HG03520 (cell line): ENCODE measurements at regions not wholly inside any gene's neighbourhood (a gene's known extent, or its start where the extent isn't known, plus 50 kb on each side); places are given as distances from the start of the nearest gene placed in this dataset.

Source experiments
- ATAC-seq: cut with Tn5 transposase; IDR thresholded peaks from one replicate; pipeline ENCODE4 v1.9.1; 2021; ENCODE audit warnings: mild to moderate bottlenecking, moderate library complexity; ENCODE audit not compliant: unreplicated experiment

DNA sequence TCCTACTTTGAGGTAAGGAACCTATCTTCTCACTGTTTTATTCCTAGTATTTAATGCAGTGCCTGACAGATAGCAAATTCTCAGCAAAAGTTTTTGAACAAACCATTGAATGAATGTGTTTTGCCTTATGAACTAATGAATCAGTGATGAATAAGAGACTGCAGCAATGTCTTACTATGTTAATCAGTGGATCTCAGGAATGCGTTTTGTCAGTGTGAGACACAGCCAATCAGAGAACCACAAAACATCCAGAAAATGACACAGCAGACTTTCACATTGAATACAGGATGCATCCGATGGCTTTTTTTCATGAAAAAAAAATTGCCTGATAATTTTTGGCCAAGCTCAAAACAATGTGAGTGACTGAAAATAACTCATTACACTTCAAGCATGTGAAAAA, 270.5 kb downstream of the BMP2 start:
- ATAC-seq: no peak

- no peak for ATAC-seq
Measured at GRCh38 chr20:7057611-7058010, 290.1 kb downstream of the BMP2 start.

DNA sequence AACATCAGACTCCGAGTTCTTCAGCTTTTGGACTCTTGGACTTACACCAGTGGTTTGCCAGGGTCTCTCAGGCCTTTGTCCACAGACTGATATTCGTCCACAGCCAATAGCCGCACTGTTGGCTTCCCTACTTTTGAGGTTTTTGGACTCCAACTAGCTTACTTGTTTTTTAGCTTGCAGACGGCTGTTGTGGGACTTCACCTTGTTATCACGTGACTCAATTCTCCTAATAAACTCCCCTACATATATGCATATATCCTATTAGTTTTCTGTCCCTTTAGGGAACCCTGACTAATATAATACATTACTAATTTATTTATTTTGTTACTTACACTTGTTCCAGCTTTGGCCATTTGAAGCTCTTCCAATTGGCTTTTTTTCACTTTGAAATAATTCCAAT, 311.3 kb downstream of the BMP2 start:
- no peak for ATAC-seq

- no peak for ATAC-seq
Measured at GRCh38 chr20:7080472-7080871, 313.0 kb downstream of the BMP2 start.

DNA sequence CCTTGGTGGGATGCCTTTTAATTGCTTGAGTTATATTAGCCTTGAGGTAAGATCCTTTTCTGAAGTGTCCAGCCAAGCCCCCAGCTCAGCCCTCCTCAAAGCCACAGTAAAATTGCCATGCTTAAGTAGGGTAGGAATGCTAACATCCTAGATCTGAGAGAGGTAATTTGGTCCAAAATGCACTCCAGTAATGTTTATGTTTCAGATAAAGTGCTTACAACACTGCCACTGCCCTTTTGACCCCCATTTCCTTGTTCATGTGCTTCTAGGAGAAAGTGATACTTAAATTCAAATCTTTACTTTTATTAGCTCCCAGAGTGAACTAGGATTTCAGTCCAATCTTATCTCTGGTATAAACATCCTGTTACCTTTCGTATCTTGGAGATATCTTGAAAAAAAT, 318.0 kb downstream of the BMP2 start:
- ATAC-seq: no peak

DNA sequence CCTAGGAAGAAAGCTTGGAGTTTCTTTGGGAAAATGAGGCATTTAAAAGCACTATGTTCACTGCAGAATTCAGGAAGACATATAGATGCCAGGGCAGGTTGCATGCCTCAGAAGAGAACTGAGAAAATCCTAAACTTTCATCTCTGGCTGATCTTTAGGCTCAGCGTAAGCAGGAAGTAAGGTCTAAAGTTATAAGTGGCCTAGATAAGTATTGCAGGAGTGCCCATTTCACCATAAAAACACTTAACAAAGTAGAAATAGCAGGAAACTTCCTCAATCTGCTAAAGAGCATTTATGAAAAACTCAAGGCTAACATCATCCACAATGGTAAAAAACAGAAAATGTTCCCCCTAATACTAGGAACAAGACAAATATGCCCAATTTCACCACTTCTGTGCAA, 320.3 kb downstream of the BMP2 start:
- no peak for ATAC-seq

DNA sequence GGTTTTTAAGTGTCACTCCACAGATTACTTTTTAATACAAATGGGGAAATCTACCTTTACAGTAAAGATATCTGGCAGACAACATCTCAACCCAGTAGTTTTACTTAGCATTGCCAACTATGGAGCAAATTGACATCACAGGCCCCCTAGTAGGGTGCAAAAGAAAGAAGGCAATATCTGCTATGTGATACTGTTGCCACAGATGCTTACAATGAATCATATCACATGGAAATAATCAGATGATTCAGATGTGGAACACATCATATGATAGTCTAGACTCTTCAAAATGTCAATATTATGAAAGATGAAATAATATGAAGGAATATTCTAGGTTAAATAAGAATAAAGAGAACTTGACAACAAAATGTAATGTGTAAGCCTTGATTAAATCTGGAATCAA, 322.5 kb downstream of the BMP2 start:
- no peak for ATAC-seq

DNA sequence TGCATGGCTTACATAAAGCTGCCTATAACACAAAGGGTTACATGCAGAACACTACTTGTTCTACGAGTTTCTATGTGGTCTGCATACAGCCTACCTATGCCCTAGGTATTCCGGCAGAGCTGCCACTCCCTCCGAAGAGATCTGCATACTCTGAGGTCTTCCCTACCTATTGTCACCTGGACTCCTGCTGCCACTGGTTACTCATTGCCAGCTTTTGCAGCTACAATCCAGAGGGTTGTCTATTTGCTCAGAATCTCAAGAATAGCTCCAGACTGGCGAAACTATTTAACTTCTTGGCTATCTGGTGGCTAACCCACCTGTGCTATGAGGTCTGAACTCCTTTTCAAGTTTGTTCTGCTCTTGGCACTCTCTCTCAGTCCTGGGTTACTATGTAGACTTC, 323.3 kb downstream of the BMP2 start:
- ATAC-seq: no peak

GRCh38 chr20:7091655-7092054, 324.2 kb downstream of the BMP2 start:
- ATAC-seq: no peak

- no peak for ATAC-seq
Measured at GRCh38 chr20:7094438-7094997, 327.0 kb downstream of the BMP2 start.

DNA sequence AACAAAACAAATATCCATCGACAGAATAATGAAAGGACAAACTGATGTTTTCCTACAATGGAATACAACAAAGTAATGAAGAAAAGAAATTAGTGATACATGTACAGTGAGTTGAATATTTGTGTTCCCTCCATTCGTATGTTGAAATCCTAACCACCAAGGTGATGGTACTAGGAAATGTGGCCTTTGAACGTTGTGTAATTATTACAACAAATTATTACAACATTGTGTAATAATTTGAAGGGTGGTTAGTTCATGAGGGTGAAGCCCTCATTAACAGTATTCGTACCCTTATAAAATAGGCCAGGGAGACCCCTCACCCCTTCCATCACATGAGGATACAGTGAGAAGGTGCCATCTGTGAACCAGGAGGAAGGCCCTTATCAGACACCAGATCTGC, 339.4 kb downstream of the BMP2 start:
- no peak for ATAC-seq

- no peak for ATAC-seq
Measured at GRCh38 chr20:7108929-7109328, 341.4 kb downstream of the BMP2 start.

DNA sequence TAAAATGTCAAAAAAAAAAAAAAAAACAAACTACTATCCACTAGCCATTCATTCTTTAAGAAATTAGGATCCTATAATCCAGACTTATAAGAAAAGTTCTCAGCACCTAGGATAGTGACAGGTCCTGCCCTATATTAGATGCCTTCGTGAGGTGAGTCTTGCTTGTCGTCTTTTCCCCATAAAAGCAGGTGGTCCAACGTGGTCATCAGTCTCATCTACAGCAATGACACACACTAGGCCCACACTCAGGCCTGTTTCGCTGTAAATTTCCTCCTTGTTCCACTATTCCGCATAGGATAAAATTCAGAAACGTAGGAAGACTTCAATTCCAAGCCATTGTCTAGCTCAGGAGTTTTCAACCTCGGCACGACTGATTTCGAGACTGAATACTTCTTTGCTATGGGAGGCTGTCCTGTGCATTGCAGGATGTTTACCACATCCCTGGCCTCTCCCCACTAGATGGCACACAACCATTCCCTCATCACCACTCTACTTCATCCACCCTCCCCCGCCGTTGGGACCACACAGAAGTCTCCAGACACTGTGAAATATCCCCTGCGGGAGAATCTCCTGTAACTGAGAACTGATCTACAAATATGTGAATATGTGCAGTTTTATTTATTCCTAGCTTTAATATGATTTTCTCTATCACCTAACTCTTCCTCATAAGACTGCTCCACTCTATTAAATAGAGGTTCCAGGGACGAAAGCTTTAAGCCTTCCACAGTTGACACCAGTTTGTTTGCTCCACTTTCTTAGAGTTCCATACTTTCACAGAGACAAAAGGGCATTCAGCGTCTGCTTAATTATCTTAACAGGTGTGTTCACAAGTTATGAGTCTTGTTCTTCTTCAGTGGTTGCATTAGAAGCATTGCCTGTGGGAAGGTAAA, 346.3 kb downstream of the BMP2 start:
- no peak for ATAC-seq

GRCh38 chr20:7123457-7123856, 356.0 kb downstream of the BMP2 start:
- ATAC-seq: no peak

DNA sequence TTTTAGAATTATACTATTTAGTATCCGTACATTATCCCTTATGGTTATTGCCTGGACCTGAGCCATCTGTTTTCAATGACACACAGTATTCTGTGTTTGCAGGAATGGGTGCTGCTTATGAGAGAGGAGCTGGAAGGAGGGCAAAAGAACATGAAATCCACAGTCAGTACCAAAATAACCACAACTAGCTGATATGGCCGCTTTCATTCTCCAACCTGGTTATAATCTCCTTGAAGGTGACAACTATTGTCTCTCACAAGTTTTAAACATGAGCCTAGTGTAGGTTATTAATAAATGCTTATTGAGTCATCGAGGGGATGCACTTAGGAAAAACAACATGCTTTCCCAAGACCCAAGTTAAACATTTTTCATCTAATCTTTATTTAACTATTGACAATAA, 356.6 kb downstream of the BMP2 start:
- no peak for ATAC-seq

DNA sequence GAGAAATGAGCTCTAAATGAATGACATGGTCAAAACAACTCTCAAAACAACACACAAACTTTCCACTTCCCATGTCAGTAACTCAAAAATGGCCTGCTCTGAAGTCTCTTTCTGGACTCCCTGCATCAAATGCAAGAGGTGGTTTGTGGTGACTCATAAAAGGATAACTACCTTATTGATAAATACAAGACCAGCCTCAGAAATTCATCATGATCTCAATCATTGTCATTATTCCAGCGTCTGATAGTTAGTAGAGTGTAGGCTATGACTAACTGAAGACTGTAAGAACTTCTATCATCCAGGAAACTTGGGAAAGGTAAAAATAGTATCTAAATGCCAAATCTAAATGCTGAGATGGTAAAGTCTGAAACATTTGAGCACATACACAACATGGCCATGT, 369.4 kb downstream of the BMP2 start:
- no peak for ATAC-seq

GRCh38 chr20:7137395-7138151, 370.1 kb downstream of the BMP2 start:
- no peak for ATAC-seq

DNA sequence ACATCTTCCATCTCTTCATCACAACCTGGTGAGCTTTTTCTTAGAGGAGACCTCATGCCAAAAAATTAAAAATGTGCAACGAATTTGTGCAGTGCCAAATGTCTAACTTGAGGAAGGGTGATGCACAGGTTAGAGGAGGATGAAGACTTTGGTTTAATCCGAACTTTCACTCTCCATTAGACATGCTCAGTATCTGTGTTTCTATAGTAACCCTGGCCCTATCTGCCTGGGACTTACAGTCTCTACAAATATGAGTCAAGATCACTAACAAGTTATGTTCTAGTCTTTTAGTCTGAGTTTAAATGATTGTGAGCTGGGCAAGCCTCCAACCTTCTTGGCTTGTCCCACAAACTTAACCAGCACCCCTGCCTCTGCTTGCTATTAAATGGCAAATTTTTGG, 377.0 kb downstream of the BMP2 start:
- ATAC-seq: no peak

DNA sequence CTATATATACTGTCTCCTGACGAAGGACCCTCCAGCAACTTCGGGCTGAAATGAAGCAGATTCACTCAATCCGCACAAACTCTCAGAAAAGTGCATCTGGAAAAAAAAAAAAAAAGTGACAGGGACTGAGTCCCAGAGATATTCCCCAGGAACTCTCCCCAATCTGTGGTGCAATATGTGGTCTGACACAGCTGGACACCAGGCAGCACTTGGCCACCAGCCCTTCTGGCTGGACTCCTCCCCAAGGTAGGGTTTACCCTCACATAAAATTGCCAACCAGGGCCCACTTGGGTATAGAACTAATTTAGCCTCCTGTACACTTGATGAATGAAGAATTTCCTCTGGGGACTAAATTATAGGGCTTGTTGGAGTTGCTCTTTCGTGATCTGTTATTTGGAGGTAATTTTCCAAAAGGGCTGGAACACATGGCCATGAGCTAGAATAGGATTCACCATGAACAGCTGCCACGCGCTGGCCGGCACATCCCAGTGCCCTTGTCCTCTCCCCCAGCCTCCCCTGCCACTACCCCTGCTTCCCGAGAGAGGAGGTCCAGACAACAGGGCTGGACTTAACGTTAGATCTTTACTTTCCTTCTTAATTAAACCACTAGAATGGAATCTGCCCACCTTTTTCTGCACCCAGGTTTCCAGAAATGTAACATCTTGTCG, 379.2 kb downstream of the BMP2 start:
- no peak for ATAC-seq

- ATAC-seq: no peak
Measured at GRCh38 chr20:7147220-7147601, 379.7 kb downstream of the BMP2 start.

- ATAC-seq: no peak
Measured at GRCh38 chr20:7151676-7152470, 384.4 kb downstream of the BMP2 start.
